Type B pancreatic cell (in vitro differentiated cells): ENCODE measurements at regions not wholly inside any gene's neighbourhood (a gene's known extent, or its start where the extent isn't known, plus 50 kb on each side); places are given as distances from the start of the nearest gene placed in this dataset.

Experiments used
- DNase-seq: peaks from one replicate; pipeline ENCODE4 v3.0.0; 2021; ENCODE audit warnings: mixed read lengths; ENCODE audit not compliant: unreplicated experiment; ENCODE audit errors: extremely low spot score
- H3K27ac Mint-ChIP-seq: 2 replicates; pipeline ENCODE4 v1.8.0; 2021; ENCODE audit warnings: mild to moderate bottlenecking, mixed read lengths
- H3K27me3 Mint-ChIP-seq: 2 replicates; pipeline ENCODE4 v1.8.0; 2021; ENCODE audit warnings: mixed read lengths
- H3K36me3 Mint-ChIP-seq: 2 replicates; pipeline ENCODE4 v1.8.0; 2021; ENCODE audit warnings: mixed read lengths
- H3K4me1 Mint-ChIP-seq: one replicate; pipeline ENCODE4 v1.8.0; 2021; ENCODE audit warnings: mixed read lengths; ENCODE audit not compliant: unreplicated experiment
- H3K4me3 Mint-ChIP-seq: 2 replicates; pipeline ENCODE4 v1.8.0; 2021; ENCODE audit warnings: mild to moderate bottlenecking, mixed read lengths
- H3K9me3 Mint-ChIP-seq: 2 replicates; pipeline ENCODE4 v1.8.0; 2021; ENCODE audit warnings: mixed read lengths
- CTCF ChIP-seq: fragments of 200-600 bp; sonication (generic); conservative IDR thresholded peaks from 2 replicates; pipeline ENCODE4 v1.5.0; 2021; ENCODE audit warnings: antibody characterized with exemption, mild to moderate bottlenecking

DNA sequence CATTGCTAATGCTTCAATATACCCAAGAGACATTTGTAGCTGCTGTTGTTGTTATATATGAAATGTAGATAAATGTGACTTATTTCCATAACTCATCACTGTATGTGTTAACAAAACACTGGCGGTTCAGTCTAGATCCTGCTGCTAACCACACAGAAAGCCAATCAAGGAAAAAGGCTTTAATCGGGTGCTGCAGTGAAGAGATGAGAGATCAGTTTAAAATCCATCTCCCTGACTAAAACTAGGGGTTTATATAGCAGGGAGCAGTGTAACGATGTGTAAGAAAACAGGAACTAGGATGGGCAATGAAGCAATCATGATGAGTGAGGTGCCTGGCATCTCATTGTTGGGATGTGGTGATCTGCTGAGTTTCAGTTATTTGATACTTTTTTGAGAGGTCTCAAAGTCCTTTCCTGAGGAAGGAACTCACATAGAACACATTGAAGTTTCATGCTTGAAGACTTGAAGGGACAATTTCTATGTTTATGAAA lies 677.7 kb upstream of the CDH7 start:
- Mint-ChIP-seq H3K27me3 (no peaks in the 10 kb centered on the region), H3K4me1 (no peaks in the 10 kb centered on the region), H3K4me3 (no peak overlapping the region), H3K9me3 (no peaks in the 10 kb centered on the region), H3K27ac (no peak overlapping the region), H3K36me3 (no peaks in the 10 kb centered on the region)
- DNase-seq: no peak
- no peak for TF ChIP-seq CTCF

DNA sequence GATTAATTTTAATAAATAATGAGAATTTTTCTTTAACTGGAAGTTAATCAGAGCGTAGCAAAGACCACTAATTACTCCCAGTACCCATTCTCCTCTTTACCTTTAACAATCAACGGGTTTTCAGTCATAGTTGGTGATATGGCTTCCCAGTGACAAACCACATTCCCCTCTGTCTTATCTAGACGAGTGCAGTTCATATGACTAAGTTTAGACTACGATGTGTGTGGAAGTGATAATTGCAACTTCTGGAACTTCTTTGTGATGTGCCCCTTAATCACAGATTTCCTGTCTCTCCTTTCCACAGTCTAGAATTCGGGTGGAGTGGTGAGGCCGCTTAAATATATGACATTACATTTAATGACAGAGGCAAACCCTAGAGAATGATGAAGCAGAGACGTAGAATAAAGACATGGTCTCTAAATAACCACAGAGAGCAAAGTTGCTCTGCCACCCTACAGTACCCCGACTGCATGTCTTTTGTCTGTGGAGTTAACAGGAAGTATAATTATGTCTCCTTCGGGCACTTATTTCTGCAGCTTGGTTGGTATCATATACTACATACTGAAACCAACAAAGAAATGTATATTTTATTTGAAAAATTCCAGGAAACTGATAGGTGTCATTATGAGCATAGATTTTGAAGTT lies 693.3 kb upstream of the CDH7 start:
- Mint-ChIP-seq H3K36me3 (no peaks in the 10 kb centered on the region), H3K27me3 (no peaks in the 10 kb centered on the region), H3K4me3 (no peak overlapping the region), H3K27ac (no peak overlapping the region), H3K9me3 (no peaks in the 10 kb centered on the region), H3K4me1 (peaks cover 3% of the 10 kb centered on the region)
- no peak for TF ChIP-seq CTCF
- no peak for DNase-seq

DNA sequence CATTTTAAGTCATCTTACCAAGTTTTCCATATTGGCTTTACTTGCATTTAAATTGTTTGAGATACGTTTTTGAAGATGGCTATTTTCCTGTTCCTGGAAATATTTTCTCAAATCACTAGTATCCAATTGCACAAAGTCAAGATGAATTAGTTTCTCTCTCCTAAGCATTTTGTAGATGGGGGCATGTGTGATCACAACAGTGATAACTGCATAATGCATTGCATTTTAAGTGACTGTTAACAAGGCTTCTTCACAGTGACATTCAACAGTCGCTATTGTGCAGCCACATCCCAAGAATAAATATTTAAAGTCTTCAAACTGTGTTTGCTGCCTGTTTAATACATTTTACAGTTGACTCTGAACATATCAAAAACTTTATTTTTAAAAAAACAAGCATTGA lies 694.2 kb upstream of the CDH7 start:
- no peaks in the 10 kb centered on the region for H3K27me3 Mint-ChIP-seq
- DNase-seq: no peak
- no peak overlapping the region for H3K4me3 Mint-ChIP-seq
- no peaks in the 10 kb centered on the region for H3K9me3 Mint-ChIP-seq
- no peaks in the 10 kb centered on the region for H3K36me3 Mint-ChIP-seq
- TF ChIP-seq CTCF: no peak
- H3K27ac Mint-ChIP-seq: no peak overlapping the region
- peaks cover 3% of the 10 kb centered on the region for H3K4me1 Mint-ChIP-seq

DNA sequence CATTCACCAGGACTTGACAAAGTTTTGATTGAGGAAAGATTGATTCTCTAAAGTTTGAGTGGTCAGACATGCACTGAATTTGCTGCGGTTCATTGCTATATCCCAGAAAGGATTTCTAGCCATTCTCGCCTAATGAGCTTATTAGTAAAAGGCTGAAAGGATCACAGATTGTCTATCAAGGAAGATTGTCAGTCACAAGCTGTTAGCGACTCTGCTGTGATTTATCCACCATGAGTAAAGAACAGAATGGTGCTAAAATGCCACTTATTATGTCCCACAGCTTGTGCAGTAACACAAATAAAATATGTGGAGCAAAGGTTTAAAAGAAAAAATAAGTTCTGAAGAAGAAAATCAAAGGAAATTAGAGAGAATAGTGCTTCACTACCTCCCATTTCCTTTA lies 701.2 kb upstream of the CDH7 start:
- Mint-ChIP-seq H3K27ac (no peak overlapping the region), H3K27me3 (no peaks in the 10 kb centered on the region), H3K4me3 (no peak overlapping the region), H3K9me3 (no peaks in the 10 kb centered on the region), H3K36me3 (no peaks in the 10 kb centered on the region), H3K4me1 (peaks cover 3% of the 10 kb centered on the region)
- no peak for DNase-seq
- TF ChIP-seq CTCF: no peak

DNA sequence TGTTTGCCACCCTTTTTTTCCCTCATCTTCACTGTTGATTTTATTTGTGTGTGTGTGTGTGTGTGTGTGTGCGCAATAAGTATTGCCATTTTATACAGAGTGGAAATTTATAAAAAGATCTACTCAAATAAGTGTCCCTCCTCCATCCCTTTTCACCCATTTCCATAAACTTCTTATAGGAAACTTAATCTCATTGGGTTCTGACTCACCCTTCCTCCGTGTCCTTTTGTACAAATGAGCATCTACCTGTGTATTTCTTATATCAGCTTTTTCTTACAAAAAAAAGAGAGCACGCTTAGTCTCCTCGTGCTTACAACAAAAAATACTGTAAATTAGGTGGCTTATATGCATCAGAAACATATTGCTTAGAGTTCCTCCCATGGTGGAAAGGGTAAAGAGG lies 711.2 kb upstream of the CDH7 start:
- H3K9me3 Mint-ChIP-seq: no peaks in the 10 kb centered on the region
- no peak for DNase-seq
- no peak overlapping the region for H3K27ac Mint-ChIP-seq
- no peak for TF ChIP-seq CTCF
- H3K27me3 Mint-ChIP-seq: no peaks in the 10 kb centered on the region
- no peaks in the 10 kb centered on the region for H3K36me3 Mint-ChIP-seq
- H3K4me3 Mint-ChIP-seq: no peak overlapping the region
- no peaks in the 10 kb centered on the region for H3K4me1 Mint-ChIP-seq

GRCh38 chr18:65035701-65036100 lies 715.1 kb upstream of the CDH7 start:
- DNase-seq: no peak
- no peak overlapping the region for H3K4me3 Mint-ChIP-seq
- no peaks in the 10 kb centered on the region for H3K36me3 Mint-ChIP-seq
- no peaks in the 10 kb centered on the region for H3K4me1 Mint-ChIP-seq
- H3K9me3 Mint-ChIP-seq: no peaks in the 10 kb centered on the region
- no peak overlapping the region for H3K27ac Mint-ChIP-seq
- TF ChIP-seq CTCF: no peak
- H3K27me3 Mint-ChIP-seq: no peaks in the 10 kb centered on the region
